GM19238 (cell line): ENCODE measurements at regions not wholly inside any gene's neighbourhood (a gene's known extent, or its start where the extent isn't known, plus 50 kb on each side); places are given as distances from the start of the nearest gene placed in this dataset.
"Not testable (repeated sequence)": the region's sequence is repeated elsewhere in the genome, so short reads cannot be mapped to it uniquely, and the experiment has no call there.

Experiments used
- DNase-seq: peaks from one replicate; pipeline ENCODE4 v3.0.0; 2011; ENCODE audit warnings: low spot score; ENCODE audit not compliant: insufficient read length

DNA sequence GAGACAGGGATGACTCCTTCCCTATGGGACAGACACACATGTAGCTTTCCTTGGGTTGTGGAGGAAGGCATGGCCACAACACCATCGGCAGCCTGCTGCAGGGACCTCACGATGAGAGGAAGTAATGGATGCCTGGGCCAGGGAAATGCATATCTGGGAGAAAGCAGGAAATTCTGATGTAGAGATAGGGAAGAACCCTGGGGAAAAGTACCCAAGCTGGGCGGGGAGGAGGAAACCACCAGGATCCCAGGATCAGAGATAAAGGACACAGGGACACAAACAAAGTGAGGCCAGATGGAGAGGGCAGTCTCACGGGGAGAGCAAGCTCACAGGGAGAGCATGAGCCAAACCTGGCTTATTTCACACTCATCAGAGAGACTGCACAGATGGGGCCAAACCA is 294.7 kb upstream of the TEKT4 start:
- not testable (repeated sequence) for DNase-seq

DNA sequence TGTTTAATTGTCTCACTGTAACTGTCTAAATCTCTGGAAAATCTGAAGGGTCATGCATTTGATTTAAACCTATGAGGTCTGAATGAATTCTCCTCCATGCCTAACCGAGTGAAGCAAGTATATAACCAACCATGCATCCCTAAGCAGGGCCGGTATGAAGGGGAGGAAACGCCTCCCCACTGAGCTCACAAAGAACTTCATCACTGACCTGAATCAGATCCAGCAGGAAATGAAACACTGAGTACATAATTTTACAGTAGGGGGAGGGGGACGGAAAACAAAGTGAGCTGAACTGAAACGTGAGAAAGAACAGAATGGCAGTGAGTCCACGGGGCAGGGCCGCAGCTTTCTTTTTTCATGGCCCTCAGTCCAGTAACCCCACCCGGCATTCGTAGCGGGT is 294.1 kb upstream of the TEKT4 start:
- not testable (repeated sequence) for DNase-seq

DNA sequence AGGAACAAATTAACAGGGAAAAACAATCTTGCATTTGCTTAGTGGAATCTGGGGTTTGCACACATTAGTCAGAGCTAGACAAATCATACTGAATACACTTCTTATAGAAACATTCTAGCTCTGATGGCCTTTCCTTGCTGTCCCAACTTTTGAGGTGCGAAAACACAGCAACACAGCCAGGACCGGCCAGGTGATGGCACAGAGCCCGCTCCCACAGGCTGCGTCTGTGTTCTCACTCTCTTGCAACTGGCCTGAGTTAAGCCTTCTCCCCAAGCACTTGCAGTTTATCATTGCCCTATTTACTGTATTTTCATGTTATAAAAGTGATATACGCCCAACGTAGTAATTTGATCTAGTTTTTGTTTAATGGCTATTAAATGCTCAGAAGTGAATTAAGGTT is 292.0 kb upstream of the TEKT4 start:
- not testable (repeated sequence) for DNase-seq

DNA sequence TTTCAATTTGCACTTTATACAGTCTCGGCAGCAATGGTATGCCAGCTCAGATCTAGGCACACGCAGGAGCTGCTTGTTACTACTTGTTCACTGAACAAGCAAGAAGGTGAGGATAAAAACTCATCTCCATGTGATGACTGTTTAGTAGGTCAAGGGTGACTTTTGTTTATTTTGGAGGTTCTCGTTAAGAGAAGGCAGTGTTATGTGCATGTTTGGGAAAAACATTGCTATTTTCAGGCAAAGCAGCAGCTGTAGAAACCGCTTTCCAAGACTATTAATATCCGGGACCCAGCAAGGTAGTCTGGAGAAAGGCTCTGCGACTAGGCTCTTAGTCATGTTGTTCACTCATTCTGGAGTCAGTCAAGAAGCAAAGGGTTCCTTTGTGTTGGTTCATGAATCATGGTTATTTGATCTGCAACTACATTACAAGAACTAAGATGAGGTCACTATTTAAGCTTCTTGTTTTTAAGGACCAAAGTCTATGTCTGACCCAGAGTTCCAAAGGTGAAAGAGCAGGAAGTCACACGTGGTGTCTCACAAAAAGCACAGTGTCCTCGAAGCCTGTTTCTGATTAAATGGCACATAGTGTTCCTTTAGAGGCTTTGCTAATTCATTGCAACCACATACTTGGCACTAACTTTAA is 288.0 kb upstream of the TEKT4 start:
- not testable (repeated sequence) for DNase-seq

DNA sequence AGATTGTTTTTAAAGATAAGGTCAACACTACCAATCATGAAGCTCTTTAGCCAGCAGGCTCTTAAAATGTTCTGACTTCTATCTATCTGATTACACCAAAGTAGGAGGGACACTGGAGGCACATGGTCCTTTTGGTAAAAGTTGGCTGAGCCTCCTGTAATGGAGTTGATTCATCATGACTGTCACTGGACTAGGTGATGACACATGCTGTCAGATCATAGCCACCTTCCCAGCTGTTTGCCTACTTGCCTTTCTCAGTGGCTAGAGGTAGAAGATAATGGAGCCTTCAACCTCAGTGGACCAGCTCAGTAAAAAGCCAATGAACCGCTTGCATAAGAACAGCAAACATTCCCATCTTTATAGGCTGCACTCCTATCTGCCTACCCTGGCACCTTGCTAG is 286.7 kb upstream of the TEKT4 start:
- not testable (repeated sequence) for DNase-seq

DNA sequence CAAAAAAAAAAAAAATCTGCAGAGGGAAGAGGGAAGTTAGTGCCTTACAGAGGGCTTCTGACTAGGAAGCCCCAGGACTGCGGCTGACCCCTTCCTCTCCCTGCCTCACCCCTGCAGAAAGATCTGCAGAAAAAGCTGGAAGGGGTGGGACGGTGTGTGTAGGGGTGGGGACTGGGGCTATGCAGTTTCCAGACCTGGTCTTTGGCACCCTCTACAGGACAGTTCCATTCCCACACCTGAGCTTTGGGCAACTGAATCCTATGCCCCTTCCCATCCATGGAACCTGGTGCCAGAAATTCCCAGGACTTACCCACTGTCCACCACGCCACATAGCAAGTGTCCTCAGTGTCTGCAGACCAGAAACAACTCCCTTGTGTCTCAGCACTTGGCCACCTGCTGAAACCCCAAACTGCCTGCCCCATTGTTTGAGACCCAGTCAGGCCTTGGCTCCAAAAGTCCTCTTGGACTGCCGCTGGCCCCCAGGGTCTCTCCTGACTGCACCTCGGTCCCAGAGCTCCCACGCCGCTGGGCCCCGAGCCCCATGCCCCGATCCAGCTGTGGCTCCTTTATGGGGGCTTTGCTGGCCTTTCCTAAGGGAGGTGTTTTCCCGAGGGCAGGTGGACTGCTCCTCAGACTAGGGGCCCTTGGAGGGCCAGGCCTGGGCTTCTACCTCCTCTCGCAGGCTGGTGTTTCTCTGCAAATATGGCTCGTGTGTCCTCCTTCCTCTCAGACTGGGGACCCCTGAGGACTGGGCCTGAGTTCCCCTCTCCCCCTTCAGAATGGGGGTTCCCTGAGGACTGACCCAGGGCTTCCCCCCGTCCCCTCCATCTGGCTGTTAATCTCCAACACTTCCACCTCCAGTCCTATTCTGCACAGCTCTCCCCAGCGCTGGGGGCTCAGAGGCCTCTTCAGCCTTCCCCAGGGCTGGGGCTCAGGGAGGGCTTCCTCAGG is 284.9 kb upstream of the TEKT4 start:
- DNase-seq, result peak; percentile 2

DNA sequence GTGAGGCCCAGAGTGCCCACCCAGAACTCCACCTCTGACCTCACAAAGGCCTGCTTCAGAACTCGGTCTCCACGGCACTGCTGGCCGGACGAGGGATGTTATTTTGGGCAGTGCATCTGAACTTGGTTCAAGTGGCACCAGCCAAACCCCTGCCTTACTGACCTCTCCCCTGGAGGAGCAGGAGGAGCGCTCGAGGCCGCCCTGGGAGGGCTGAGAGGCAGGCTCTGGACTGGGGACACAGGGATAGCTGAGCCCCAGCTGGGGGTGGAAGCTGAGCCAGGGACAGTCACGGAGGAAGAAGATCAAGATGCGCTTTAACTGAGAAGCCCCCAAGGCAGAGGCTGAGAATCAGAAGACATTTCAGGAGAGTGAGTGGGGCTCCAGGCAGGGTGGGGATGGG is 284.2 kb upstream of the TEKT4 start:
- DNase-seq, result not testable (repeated sequence)

DNA sequence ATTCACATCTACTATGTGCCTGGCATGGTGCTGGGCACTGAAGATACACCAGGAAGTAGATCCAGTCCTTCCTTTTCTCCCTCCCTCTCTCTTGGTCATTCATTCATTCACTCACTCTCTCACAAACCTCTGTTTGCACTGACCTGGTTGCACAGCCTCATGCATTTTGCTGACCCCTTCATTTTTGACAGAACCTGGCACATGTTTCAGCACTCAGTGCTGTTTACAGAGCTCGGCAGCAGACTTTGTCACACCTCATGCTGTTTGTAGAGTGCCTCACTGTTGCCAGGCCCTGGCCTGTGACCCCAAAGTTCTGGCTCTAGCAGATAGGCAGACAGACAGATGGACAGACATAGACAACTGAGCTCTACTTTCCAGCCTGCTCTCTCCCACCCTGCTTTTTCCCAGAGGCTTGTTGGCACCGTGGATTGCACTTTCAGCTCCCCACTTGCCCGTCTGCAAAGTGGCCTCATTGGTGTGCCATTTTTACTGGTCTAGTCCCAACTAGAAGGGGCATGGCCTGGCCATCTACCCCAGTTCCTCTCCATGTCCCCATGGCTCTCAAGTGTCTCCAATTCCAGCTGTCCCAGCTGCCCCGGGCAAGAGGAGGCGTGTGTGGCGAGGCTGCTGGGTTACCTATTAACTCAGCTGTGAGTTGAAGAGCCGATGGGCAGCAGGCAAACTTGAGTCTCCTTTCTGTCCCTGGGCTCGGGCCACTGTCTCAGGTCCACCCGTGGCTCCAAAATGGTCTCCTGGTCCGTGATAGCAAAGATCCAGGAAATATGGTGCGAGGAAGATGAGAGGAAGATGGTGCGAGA is 277.0 kb upstream of the TEKT4 start:
- not testable (repeated sequence) for DNase-seq

DNA sequence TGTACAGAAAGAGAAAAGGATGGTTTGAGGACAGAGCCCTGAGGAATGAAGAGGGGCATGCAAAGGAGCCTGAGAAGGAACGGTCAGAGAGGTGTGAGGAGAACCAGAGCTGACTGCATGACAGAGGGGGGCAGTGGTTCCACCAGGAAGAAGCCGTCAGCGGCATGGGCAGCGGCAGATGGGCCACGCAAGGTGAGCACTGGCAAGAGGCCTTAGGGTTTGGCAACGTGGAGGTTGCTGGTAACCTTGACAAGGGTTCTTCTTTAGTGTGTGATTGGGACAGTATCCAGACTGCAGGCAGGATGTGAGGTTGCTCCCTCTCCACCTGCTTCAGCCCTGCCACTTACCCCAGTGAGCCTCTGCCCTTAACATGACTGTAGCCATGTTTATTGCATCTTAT is 275.3 kb upstream of the TEKT4 start:
- DNase-seq, result not testable (repeated sequence)

DNA sequence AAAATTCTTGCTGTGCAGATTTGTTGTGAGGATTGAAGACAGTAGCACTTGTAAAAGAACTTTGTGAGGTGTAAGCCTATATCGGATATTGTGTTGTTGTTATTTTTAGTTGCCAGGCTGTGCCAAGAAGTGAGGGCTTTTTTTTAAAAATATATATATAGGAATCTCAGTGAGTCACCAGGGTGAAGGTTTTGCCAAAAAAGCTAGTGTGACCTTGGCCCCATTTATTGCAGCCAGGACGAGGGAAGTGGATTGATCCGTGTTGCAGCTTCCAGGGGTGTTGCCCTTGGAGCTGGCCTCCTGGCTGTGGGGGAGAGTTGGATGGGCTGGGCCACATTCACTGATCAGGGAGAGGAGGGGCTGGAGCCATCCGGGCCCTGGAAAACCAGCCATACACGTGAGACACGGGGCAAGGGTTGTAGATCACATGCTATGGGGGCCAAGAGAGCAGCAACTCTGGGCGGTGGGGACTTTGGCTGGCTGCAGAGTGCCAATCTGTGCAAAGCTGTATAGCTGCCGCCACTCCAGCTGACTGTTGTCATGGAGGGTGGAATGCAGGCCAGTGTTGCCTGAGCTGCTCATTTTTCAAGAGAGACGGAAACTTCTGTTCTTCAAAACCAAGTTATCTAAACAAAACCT is 273.0 kb upstream of the TEKT4 start:
- not testable (repeated sequence) for DNase-seq

DNA sequence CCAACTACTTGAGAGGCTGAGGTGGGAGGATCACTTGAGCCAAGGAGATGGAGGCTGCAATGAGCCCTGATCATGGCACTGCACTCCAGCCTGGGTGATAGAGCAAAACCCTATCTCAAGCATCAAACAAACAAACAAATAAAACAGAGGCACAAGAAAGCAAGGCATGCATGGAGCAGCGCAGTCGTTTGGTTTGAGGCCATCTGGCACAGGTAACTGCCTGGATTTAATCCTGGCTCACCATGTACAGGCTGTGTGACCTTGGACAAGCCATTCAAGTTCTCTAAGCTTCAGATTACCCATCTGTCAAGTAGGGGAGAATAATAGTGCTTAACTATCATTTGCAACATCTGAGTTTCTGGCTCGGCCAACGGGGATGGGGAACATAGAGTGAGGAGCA is 270.3 kb upstream of the TEKT4 start:
- DNase-seq, result not testable (repeated sequence)

DNA sequence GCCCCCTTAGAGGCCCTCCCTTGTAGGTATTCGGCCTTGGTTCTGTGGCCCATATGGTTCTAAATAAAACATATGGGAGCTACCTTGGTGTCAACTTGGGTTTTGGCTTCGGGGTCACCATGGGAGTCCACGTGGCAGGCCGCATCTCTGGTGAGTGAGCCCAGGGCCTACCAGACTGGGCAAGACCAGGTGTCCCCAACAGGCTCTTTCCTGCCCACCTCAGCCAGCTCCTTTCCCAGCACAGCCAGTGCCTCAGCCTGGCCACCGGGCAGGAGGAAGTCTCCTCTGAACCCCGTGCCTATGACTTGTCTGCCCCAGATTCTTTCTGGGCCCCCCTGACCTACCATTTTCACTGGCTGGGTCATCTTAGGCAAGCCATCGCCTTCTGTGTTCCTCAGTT is 268.8 kb upstream of the TEKT4 start:
- no peak for DNase-seq

DNA sequence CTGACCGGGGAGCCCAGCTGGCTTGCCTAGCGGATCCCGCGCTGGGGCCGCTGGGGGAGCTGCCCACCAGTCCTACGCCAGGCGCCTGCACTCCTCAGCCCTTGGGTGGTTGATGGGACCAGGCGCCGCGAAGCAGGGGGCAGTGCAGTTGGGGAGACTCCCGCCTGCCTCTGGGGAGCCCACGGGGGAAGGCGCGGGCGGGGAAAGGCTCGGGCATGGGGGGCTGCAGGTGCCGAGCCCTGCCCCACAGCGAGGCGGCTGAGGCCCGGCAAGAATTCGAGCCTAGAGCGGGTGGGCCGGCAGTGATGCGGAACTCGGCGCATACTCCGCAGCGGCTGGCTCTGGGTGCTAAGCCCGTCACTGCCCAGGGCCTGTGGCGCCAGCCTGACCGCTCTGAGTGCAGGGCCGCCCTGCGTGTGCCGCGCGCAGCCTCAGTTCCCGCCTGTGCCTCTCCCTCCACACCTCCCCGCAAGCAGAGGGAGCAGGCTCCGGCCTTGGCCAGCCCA is 249.1 kb upstream of the TEKT4 start:
- no peak for DNase-seq

DNA sequence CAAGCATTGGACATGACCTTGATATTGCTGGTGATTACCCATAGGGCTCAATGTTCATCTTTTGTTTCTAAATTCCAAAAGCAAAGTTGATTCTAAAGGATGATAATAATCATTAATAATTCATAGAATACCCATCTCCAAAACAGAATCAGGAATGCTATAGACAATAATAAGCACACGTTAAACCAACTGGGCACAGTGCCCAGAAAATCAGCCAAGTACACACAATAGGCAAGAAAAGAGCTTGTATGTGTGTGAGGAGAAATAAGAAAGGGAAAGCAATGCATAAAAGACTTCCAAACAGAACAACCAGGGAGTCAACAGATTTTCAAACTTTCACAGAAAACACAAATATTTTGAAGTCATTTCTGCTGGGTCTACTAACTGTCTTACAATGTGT is 242.3 kb upstream of the TEKT4 start:
- not testable (repeated sequence) for DNase-seq

DNA sequence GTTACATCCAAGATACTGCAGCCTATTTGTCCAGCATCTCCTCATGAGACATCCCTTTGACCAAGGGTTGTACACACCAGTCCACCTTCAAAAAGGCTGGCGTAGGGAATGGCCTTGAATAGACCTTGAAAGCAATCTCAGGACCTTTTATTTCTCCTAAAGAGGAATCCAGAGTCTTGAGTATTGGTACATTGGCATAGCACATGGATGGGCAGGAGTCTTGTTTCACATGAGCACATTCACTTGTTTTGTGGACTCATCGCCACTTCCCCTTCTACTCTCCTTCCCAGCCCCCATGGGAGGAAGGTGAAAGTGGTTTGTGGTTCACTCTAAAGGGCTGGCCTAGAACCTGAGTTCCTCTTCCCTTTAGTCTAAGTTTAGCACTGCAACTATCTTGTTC is 229.8 kb upstream of the TEKT4 start:
- DNase-seq, result not testable (repeated sequence)

DNA sequence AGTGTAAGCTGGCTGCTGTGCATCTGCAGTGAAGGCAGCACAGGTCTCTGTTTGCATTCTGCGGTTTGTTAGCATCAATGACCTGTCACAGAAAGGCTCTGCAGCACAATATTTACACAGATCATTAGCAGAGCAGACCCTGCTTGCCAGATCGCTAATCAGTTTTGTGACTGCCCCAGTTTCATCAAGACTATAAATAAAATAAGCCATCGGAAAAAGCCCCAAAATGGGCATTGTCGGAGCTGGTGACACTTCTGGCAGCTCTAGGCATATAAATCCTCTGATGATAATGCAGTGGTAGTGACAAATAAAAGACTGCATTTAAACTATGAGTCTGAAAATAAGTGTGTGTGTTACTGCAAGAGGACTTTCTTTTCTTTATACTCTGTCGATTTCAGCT is 219.1 kb upstream of the TEKT4 start:
- not testable (repeated sequence) for DNase-seq

DNA sequence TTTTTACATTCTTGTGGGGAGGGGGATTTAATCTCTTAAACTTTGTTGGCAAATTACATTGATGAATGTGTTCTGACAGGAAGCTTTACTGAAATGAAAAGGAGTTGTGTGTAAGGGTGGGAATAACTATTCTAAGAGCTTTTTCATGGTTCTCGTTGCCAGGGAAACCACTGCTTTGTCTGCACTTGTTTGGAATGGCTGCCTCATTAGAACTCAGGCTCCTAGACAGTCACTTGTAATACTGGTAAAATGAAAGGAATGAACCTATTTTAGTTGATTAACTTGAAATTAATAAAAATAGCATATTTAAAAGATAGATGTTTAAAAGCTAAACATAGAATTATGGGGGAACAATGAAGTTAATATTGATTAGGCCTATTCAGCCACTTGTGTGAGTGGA is 201.4 kb upstream of the TEKT4 start:
- not testable (repeated sequence) for DNase-seq

DNA sequence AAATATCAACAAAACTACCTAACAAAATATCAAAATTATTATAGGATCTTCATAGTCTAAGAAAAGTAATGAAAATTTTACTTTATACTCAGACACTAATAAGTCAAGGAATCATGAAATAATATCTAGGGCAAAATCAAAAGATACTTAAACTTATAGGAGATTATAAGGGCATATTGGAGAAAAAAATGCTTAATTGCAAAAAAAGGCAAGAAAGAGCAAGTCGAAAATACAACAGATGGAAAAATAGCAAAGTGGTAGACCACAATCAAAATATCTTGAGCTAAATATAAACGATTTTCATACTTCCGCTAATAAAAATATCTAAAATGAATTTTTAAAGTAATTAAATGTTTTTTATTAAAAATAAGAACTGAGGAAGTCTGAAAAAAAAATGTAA is 177.0 kb upstream of the TEKT4 start:
- not testable (repeated sequence) for DNase-seq

DNA sequence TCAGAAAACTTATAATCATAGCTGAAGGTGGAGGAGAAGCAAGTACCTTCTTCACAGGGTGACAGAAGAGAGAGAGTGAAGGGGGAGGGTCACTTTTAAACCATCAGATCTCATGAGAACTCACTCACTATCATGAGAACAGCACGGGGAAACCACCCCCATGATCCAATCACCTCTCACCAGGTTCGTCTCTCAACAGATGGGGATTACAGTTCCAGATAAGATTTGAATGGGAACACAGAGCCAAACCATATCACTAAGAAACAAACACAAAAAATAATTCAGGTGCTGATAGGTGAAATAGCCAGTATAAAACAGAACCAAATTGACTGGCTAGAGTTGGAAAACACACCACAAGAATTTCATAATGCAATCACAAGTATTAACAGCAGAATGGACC is 162.2 kb upstream of the TEKT4 start:
- DNase-seq, result not testable (repeated sequence)

DNA sequence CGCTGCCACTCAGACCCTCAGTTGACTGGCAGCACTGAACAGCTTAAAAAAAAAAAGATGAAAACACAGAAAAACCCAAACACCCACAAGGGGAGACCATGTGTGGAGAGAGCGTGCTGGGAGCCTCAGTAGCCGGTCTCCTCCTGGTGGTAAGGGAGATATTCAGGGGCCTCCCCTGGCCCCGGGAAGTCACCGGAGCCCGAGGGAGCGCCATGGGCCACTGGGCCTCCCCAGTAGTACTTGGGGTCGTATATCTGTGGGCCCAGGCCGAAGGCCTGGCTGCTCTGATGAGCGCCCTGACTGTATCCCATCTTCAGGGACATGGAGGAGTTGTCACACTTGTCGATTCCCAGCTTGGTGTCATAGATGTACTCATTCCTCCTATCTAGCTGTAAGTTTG is 145.7 kb upstream of the TEKT4 start:
- DNase-seq, result no peak

DNA sequence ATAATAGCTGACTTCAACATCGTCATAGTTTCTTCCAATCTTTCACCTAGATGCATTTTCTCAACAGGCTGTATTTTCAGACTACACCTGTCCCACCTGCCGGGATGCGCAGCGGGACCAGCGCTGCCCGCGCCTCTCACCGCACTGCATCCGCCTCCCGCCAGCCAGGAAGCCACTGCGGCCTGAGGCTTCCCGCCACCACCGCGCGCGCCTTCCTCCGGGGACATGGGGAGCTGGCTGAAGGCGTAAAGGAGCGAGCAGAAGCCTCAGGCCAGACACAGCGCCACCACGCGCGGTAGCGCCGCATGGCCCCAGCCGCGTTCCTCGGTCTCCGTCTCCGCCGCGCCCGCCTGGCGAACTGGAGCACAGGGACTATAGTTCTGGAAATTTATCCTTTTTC is 135.7 kb upstream of the TEKT4 start:
- not testable (repeated sequence) for DNase-seq
